ENCODE measurements at regions not wholly inside any gene's neighbourhood (a gene's known extent, or its start where the extent isn't known, plus 50 kb on each side); places are given as distances from the start of the nearest gene placed in this dataset.

DNA sequence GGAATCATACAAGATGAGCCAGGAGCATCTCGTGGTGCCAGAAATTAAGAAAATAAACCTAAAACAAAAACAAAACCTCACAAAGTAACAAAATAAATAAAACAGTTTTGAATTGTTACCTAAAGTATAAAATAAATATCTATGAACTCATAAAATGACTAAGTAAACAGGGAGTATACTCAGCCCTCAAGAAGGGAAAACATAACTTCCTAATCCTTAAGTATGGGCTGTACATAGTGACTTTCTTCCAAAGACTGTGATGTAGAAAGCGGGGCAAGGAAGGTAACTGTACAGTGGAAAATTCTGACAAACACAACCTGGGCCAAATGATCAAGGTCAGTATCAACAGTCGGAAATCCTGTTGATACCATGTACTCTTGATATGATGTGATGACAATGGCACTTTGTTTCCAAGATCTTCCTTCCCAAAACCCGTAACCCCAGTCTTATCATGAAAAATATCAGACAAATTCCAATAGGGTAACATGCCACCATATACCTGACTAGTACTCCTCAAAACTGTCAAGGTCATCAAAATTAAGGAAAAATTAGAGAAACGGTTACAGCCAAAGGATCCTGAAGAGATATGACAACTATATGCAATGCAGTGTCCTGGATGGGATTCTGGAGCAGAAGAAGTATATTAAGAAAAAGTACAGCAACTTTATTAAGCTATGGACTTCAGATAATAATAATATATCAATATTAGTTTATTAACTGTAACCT lies 76.0 kb upstream of the XIRP2 start:
- TF ChIP-seq NFIC (IDR thresholded peaks at IDR 0.05; ENCODE audit: borderline replicate concordance) (no peak), NRF1 (IDR thresholded peaks at IDR 0.05; ENCODE audit: low read depth, low read length) (no peak), EZH2phosphoT487 (IDR thresholded peaks at IDR 0.05; ENCODE audit: borderline replicate concordance, low read depth) (no peak), RAD21 (IDR thresholded peaks at IDR 0.05; ENCODE audit: low read length) (no peak), YY1 (IDR thresholded peaks at IDR 0.05; ENCODE audit: low read depth) (no peak)
- TF ChIP-seq, protein P1, sequence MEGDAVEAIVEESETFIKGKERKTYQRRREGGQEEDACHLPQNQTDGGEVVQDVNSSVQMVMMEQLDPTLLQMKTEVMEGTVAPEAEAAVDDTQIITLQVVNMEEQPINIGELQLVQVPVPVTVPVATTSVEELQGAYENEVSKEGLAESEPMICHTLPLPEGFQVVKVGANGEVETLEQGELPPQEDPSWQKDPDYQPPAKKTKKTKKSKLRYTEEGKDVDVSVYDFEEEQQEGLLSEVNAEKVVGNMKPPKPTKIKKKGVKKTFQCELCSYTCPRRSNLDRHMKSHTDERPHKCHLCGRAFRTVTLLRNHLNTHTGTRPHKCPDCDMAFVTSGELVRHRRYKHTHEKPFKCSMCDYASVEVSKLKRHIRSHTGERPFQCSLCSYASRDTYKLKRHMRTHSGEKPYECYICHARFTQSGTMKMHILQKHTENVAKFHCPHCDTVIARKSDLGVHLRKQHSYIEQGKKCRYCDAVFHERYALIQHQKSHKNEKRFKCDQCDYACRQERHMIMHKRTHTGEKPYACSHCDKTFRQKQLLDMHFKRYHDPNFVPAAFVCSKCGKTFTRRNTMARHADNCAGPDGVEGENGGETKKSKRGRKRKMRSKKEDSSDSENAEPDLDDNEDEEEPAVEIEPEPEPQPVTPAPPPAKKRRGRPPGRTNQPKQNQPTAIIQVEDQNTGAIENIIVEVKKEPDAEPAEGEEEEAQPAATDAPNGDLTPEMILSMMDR (IDR thresholded peaks at IDR 0.05) = no peak

All from SK-N-SH (cell line).